ENCODE measurements at regions not wholly inside any gene's neighbourhood (a gene's known extent, or its start where the extent isn't known, plus 50 kb on each side); places are given as distances from the start of the nearest gene placed in this dataset.

DNA sequence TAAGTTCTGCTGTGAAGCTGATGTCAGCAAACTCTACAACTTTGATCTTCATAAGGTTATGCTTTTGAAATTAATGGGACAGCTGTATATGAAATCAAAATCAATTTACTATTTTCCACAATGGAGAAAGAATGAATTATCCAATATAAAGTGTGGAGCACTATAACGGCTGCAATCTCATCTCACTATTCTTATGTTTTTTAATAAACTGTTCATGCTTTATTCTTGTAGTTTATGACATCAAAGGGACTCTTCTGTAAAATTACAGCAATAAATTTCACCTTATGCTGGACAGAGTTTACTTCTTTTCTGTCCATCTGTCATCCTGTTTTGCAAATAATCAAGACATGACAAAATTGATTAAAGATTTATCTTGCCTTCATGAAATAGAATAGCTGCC is 192.5 kb downstream of the TECRL start:
- no peak overlapping the region for H3K4me3 ChIP-seq (replicated peaks; ENCODE audit: low read depth, low read length)
- TF ChIP-seq, protein P1, sequence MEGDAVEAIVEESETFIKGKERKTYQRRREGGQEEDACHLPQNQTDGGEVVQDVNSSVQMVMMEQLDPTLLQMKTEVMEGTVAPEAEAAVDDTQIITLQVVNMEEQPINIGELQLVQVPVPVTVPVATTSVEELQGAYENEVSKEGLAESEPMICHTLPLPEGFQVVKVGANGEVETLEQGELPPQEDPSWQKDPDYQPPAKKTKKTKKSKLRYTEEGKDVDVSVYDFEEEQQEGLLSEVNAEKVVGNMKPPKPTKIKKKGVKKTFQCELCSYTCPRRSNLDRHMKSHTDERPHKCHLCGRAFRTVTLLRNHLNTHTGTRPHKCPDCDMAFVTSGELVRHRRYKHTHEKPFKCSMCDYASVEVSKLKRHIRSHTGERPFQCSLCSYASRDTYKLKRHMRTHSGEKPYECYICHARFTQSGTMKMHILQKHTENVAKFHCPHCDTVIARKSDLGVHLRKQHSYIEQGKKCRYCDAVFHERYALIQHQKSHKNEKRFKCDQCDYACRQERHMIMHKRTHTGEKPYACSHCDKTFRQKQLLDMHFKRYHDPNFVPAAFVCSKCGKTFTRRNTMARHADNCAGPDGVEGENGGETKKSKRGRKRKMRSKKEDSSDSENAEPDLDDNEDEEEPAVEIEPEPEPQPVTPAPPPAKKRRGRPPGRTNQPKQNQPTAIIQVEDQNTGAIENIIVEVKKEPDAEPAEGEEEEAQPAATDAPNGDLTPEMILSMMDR (IDR thresholded peaks at IDR 0.05; ENCODE audit: insufficient read depth, low read length, poor library complexity, severe bottlenecking) = no peak
- no peaks in the 10 kb centered on the region for H3K27me3 ChIP-seq (replicated peaks; ENCODE audit: control insufficient read depth, insufficient read depth, low read length)
- no peaks in the 10 kb centered on the region for H3K36me3 ChIP-seq (ENCODE audit: control insufficient read depth, insufficient read depth, low read length)
- no peak for DNase-seq (ENCODE audit: extremely low read depth, insufficient read length)

GRCh38 chr4:64205376-64205775 is 203.9 kb downstream of the TECRL start:
- TF ChIP-seq, protein P1 (IDR thresholded peaks at IDR 0.05; ENCODE audit: insufficient read depth, low read length, poor library complexity, severe bottlenecking) = no peak
- DNase-seq (ENCODE audit: extremely low read depth, insufficient read length) = no peak
- Histone ChIP-seq H3K27me3 (replicated peaks; ENCODE audit: control insufficient read depth, insufficient read depth, low read length) (no peaks in the 10 kb centered on the region), H3K36me3 (ENCODE audit: control insufficient read depth, insufficient read depth, low read length) (no peaks in the 10 kb centered on the region), H3K4me3 (replicated peaks; ENCODE audit: low read depth, low read length) (no peak overlapping the region)

DNA sequence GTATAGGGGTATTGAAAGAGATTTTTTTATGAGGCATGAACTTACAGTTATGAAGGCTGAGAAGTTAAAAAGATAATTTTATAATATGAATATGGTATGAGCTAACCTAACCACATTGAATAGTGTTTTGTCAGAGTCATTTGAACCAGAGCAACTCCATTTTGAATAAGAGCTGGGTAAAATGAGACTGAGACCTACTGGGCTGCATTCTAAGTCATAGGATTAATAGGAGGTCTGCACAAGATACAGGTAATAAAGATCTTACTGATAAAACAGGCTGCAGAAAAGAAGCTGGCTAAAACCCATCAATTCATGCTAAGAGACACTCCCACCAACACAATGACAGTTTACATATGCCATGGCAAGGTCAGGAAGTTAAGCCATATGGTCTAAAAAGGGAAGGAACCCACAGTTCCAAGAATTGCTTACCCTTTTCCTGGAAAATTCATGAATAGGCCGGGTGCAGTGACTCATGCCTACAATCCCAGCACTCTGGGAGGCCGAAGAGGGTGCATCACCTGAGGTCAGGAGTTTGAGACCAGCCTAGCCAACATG is 209.2 kb downstream of the TECRL start:
- no peaks in the 10 kb centered on the region for H3K36me3 ChIP-seq (ENCODE audit: control insufficient read depth, insufficient read depth, low read length)
- no peaks in the 10 kb centered on the region for H3K27me3 ChIP-seq (replicated peaks; ENCODE audit: control insufficient read depth, insufficient read depth, low read length)
- no peak for DNase-seq (ENCODE audit: extremely low read depth, insufficient read length)
- TF ChIP-seq, protein P1 (IDR thresholded peaks at IDR 0.05; ENCODE audit: insufficient read depth, low read length, poor library complexity, severe bottlenecking) = no peak
- H3K4me3 ChIP-seq (replicated peaks; ENCODE audit: low read depth, low read length) = no peak overlapping the region

GRCh38 chr4:64195582-64195981 is 213.7 kb downstream of the TECRL start:
- DNase-seq (ENCODE audit: extremely low read depth, insufficient read length) = no peak
- no peak overlapping the region for H3K4me3 ChIP-seq (replicated peaks; ENCODE audit: low read depth, low read length)
- H3K27me3 ChIP-seq (replicated peaks; ENCODE audit: control insufficient read depth, insufficient read depth, low read length) = no peaks in the 10 kb centered on the region
- TF ChIP-seq, protein P1 (IDR thresholded peaks at IDR 0.05; ENCODE audit: insufficient read depth, low read length, poor library complexity, severe bottlenecking) = no peak
- H3K36me3 ChIP-seq (ENCODE audit: control insufficient read depth, insufficient read depth, low read length) = no peaks in the 10 kb centered on the region

DNA sequence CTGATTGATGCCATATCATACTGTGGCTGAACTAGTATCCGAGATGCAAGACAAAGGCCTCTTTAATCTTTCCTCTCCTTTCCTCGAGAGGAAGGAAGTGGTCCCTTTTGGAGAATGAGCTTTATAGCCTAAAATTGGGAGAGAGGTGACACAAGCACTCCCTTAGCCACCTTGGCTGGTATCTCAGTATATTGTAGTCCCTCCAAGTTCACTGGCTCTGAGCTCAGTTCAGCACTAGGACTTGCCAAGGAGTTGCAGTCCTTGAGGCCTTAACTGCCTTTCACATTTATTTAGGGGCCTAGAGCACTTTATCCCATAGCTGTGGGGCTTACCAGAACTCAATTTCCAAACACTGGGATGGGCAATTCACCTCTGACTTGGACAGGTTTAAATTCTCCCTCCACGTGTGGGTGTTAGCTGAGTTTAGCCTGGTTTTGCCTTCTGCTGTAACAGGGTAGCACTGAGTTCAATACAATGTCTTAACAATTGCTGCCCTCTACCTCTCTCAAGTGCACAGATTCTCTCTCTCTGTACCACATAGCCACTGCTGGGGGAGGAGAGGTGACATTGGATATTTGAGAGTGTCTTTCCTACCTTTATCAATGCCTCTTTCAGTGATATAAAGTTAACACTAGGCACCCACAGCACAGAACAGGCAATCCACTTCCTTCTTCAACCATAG is 216.4 kb downstream of the TECRL start:
- no peak overlapping the region for H3K4me3 ChIP-seq (replicated peaks; ENCODE audit: low read depth, low read length)
- TF ChIP-seq, protein P1 (IDR thresholded peaks at IDR 0.05; ENCODE audit: insufficient read depth, low read length, poor library complexity, severe bottlenecking) = no peak
- DNase-seq (ENCODE audit: extremely low read depth, insufficient read length) = no peak

More for the DNA sequence above, 216.4 kb downstream of the TECRL start:
- Histone ChIP-seq H3K27me3 (replicated peaks; ENCODE audit: control insufficient read depth, insufficient read depth, low read length) (no peaks in the 10 kb centered on the region), H3K36me3 (ENCODE audit: control insufficient read depth, insufficient read depth, low read length) (no peaks in the 10 kb centered on the region)

All from GM06990 (cell line).